Activated naive CD4-positive, alpha-beta T cell treated with anti-CD3 and anti-CD28 coated beads for 36 hours (primary cell): ENCODE measurements at regions not wholly inside any gene's neighbourhood (a gene's known extent, or its start where the extent isn't known, plus 50 kb on each side); places are given as distances from the start of the nearest gene placed in this dataset.
A peak's percentile ranks its signal among the peaks of the same experiment; 100 is the strongest.
"Not testable (repeated sequence)": the region's sequence is repeated elsewhere in the genome, so short reads cannot be mapped to it uniquely, and the experiment has no call there.

ENCODE experiments used
- CTCF ChIA-PET: fragments of 350-600 bp; sonication (Branson Sonifier 250); formaldehyde crosslinking; loops from one replicate; lab custom pipeline; 2021; ENCODE audit warnings: antibody characterized with exemption; lab: Charles Lee
- DNase-seq: peaks from one replicate; pipeline ENCODE4 v3.0.0-alpha.2; 2020
- H3K27ac Mint-ChIP-seq: one replicate; pipeline ENCODE4 v1.8.0; 2021; ENCODE audit warnings: mild to moderate bottlenecking, mixed read lengths
- H3K27me3 Mint-ChIP-seq: one replicate; pipeline ENCODE4 v1.8.0; 2021; ENCODE audit warnings: low read depth, mixed read lengths
- H3K36me3 Mint-ChIP-seq: one replicate; pipeline ENCODE4 v1.8.0; 2021; ENCODE audit warnings: low read depth, mixed read lengths
- H3K4me1 Mint-ChIP-seq: one replicate; pipeline ENCODE4 v1.8.0; 2021; ENCODE audit warnings: low read depth, mixed read lengths
- H3K4me3 Mint-ChIP-seq: one replicate; pipeline ENCODE4 v1.8.0; 2021; ENCODE audit warnings: mild to moderate bottlenecking, moderate library complexity, mixed read lengths
- H3K9me3 Mint-ChIP-seq: one replicate; pipeline ENCODE4 v1.8.0; 2021; ENCODE audit warnings: mixed read lengths
- intact Hi-C: fragments of 100-400 bp; cut with micrococcal nuclease; formaldehyde crosslinking; loops from one replicate; pipeline ENCODE4 v1.15.1; 2023

- CTCF ChIA-PET = no interaction called here
- no peaks in the 10 kb centered on the region for H3K36me3 Mint-ChIP-seq
Observed at GRCh38 chr9:31188496-31188895, 1195.9 kb upstream of the ACO1 start.

GRCh38 chr9:31210978-31211570, 1173.4 kb upstream of the ACO1 start:
- Mint-ChIP-seq H3K27ac (no peak overlapping the region), H3K4me3 (no peak overlapping the region), H3K9me3 (peaks cover 1% of the 10 kb centered on the region), H3K36me3 (no peaks in the 10 kb centered on the region), H3K27me3 (no peaks in the 10 kb centered on the region), H3K4me1 (peaks cover 23% of the 10 kb centered on the region)
- CTCF ChIA-PET = interaction anchor here (0.7 to 1.6 kb wide), 2 partner anchors 92 to 180 kb away, joined by 3 to 7 read pairs; no protein-coding TSS in a partner anchor
- DNase-seq = peak; percentile 7
- intact Hi-C loops = no loop called here

More at GRCh38 chr9:31188496-31188895, 1195.9 kb upstream of the ACO1 start:
- no peak for DNase-seq
- Mint-ChIP-seq H3K9me3 (no peaks in the 10 kb centered on the region), H3K4me3 (no peak overlapping the region), H3K4me1 (no peaks in the 10 kb centered on the region), H3K27me3 (no peaks in the 10 kb centered on the region), H3K27ac (no peak overlapping the region)
- intact Hi-C loops = no loop called here

GRCh38 chr9:31229976-31230375, 1154.5 kb upstream of the ACO1 start:
- H3K4me3 Mint-ChIP-seq, intact Hi-C loops, DNase-seq, H3K27me3 Mint-ChIP-seq, H3K27ac Mint-ChIP-seq, H3K4me1 Mint-ChIP-seq, CTCF ChIA-PET: not testable (repeated sequence)
- Mint-ChIP-seq H3K9me3 (peaks cover 25% of the 10 kb centered on the region), H3K36me3 (peaks cover 11% of the 10 kb centered on the region)

GRCh38 chr9:31232485-31232884, 1152.0 kb upstream of the ACO1 start:
- Mint-ChIP-seq H3K27me3 (no peaks in the 10 kb centered on the region), H3K9me3 (peaks cover 16% of the 10 kb centered on the region), H3K27ac (no peak overlapping the region), H3K4me3 (no peak overlapping the region), H3K36me3 (peaks cover 11% of the 10 kb centered on the region), H3K4me1 (peaks cover 14% of the 10 kb centered on the region)
- CTCF ChIA-PET = no interaction called here
- intact Hi-C loops = no loop called here
- DNase-seq = no peak

GRCh38 chr9:31236344-31236743, 1148.1 kb upstream of the ACO1 start:
- Mint-ChIP-seq H3K9me3 (no peaks in the 10 kb centered on the region), H3K4me1 (peaks cover 18% of the 10 kb centered on the region), H3K4me3 (no peak overlapping the region), H3K36me3 (no peaks in the 10 kb centered on the region), H3K27me3 (no peaks in the 10 kb centered on the region), H3K27ac (no peak overlapping the region)
- DNase-seq = no peak
- CTCF ChIA-PET = no interaction called here
- intact Hi-C loops = loop anchor here (1.0 kb wide), 1 partner anchor 36 kb away; no protein-coding TSS in a partner anchor

DNA sequence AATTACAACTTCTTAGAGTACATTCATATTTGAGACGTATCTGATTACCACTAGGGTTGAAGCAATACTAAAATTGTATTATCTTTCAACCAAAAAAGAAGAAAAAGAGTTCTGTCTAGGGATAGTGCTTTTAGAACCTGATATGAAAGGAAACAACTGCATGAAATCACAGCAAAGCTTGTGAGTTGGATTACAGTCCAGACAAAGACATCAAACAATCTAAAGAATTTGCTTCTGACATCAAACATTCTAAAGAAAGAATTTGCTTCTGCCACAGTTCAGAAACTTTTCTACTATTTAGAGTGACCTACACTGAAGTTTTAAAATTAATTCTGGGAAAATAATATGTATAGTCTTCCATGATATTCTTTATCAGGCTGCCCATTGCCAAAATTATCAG, 1141.1 kb upstream of the ACO1 start:
- no peaks in the 10 kb centered on the region for H3K9me3 Mint-ChIP-seq
- intact Hi-C loops = no loop called here
- H3K4me3 Mint-ChIP-seq = no peak overlapping the region
- H3K36me3 Mint-ChIP-seq = no peaks in the 10 kb centered on the region
- CTCF ChIA-PET = interaction anchor here (0.6 kb wide), 1 partner anchor 1183 kb away, joined by 3 read pairs; no protein-coding TSS in a partner anchor
- no peaks in the 10 kb centered on the region for H3K27me3 Mint-ChIP-seq
- DNase-seq = no peak
- H3K27ac Mint-ChIP-seq = no peak overlapping the region
- no peaks in the 10 kb centered on the region for H3K4me1 Mint-ChIP-seq

DNA sequence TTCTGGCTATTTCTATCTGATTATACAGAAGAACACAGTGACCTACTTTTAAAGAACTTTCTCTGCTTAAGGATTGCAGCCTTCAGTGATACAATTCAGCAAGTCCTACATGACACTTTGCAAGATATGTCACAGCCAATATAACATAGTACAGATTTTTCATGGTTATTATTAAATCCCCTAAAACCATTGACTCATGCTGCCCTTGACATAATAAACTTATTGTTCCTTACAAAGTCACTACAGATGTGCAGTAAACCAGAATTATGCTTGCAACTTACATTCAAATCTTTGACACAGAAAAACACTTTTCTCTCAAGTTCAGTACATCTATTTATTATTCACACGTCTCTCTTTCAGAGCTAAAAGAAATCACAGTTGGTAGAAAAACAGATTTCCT, 1136.3 kb upstream of the ACO1 start:
- Mint-ChIP-seq H3K9me3 (no peaks in the 10 kb centered on the region), H3K36me3 (no peaks in the 10 kb centered on the region), H3K4me3 (no peak overlapping the region), H3K4me1 (no peaks in the 10 kb centered on the region), H3K27ac (no peak overlapping the region), H3K27me3 (no peaks in the 10 kb centered on the region)
- intact Hi-C loops = no loop called here
- CTCF ChIA-PET = no interaction called here
- no peak for DNase-seq

DNA sequence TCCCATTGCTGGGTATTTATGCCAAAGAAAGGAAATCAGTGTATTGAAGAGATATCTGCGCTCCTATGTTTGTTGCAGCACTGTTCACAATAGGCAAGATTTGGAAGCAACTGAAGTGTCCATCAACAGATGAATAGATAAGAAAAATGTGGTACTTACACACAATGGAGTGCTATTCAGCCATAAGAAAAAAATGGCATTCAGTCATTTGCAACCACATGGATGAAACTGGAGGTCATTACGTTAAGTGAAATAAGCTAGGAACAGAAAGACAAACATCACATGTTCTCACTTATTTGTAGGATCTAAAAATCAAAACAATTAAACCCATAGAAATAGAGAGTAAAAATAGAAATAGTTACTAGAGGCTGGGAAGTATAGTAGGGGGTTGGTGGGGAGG, 1133.1 kb upstream of the ACO1 start:
- intact Hi-C loops = no loop called here
- no peaks in the 10 kb centered on the region for H3K4me1 Mint-ChIP-seq
- no peaks in the 10 kb centered on the region for H3K27me3 Mint-ChIP-seq
- peaks cover 3% of the 10 kb centered on the region for H3K9me3 Mint-ChIP-seq
- no peak for DNase-seq
- no peaks in the 10 kb centered on the region for H3K36me3 Mint-ChIP-seq
- CTCF ChIA-PET = no interaction called here
- H3K27ac Mint-ChIP-seq = no peak overlapping the region
- no peak overlapping the region for H3K4me3 Mint-ChIP-seq

DNA sequence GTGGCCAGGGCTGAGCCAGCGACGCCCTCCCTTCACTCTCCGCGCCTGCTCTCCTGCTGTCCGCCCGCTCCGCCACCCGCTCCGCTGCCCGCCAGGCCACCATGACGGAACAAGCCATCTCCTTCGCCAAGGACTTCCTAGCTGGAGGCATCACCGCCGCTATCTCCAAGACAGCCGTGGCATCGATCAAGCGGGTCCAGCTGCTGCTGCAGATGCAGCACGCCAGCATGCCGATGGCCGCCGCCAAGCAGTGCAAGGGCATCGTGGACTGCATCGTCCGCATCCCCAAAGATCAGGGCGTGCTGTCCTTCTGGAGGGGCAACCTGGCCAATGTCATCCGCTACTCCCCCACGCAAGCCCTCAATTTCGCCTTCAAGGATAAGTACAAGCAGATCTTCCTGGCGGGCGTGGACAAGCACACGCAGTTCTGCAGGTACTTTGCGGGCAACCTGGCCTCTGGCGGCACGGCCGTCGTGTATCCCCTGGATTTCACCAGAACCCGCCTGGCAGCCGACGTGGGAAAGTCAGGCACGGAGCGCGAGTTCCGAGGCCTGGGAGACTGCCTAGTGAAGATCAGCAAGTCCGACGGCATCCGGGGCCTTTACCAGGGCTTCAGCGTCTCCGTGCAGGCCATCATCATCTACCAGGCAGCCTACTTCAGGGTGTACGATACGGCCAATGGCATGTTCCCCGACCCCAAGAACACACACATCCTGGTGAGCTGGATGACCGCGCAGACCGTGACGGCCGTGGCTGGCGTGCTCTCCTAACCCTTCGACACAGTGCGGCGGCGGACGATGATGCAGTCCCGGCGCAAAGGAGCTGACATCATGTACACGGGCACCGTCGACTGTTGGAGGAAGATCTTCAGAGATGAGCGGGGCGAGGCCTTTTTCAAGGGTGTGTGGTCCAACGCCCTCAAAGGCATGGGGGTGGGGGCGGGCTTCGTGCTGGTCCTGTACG, 1130.4 kb upstream of the ACO1 start:
- DNase-seq = no peak
- peaks cover 6% of the 10 kb centered on the region for H3K4me1 Mint-ChIP-seq
- no peak overlapping the region for H3K27ac Mint-ChIP-seq
- intact Hi-C loops = no loop called here
- H3K27me3 Mint-ChIP-seq = no peaks in the 10 kb centered on the region
- CTCF ChIA-PET = no interaction called here
- H3K9me3 Mint-ChIP-seq = peaks cover 3% of the 10 kb centered on the region
- no peaks in the 10 kb centered on the region for H3K36me3 Mint-ChIP-seq
- no peak overlapping the region for H3K4me3 Mint-ChIP-seq

GRCh38 chr9:31255211-31255610, 1129.2 kb upstream of the ACO1 start:
- Mint-ChIP-seq H3K4me1 (peaks cover 12% of the 10 kb centered on the region), H3K9me3 (peaks cover 3% of the 10 kb centered on the region), H3K36me3 (no peaks in the 10 kb centered on the region), H3K4me3 (no peak overlapping the region), H3K27me3 (no peaks in the 10 kb centered on the region), H3K27ac (no peak overlapping the region)
- CTCF ChIA-PET = no interaction called here
- no peak for DNase-seq
- intact Hi-C loops = no loop called here

GRCh38 chr9:31259824-31260223, 1124.6 kb upstream of the ACO1 start:
- no peaks in the 10 kb centered on the region for H3K27me3 Mint-ChIP-seq
- H3K36me3 Mint-ChIP-seq = no peaks in the 10 kb centered on the region
- CTCF ChIA-PET = no interaction called here
- intact Hi-C loops = loop anchor here (1.0 to 5.0 kb wide), 3 partner anchors 12 to 77 kb away; no protein-coding TSS in a partner anchor
- peak; percentile 25 for DNase-seq
- H3K4me1 Mint-ChIP-seq = peaks cover 18% of the 10 kb centered on the region
- no peaks in the 10 kb centered on the region for H3K9me3 Mint-ChIP-seq
- H3K4me3 Mint-ChIP-seq = peak overlapping the region; percentile 17
- peak overlapping the region; percentile 71 for H3K27ac Mint-ChIP-seq

- Mint-ChIP-seq H3K4me1 (peaks cover 13% of the 10 kb centered on the region), H3K9me3 (no peaks in the 10 kb centered on the region), H3K4me3 (no peak overlapping the region), H3K27me3 (no peaks in the 10 kb centered on the region), H3K36me3 (no peaks in the 10 kb centered on the region), H3K27ac (no peak overlapping the region)
- intact Hi-C loops = loop anchor here (1.0 to 2.0 kb wide), 5 partner anchors 12 to 119 kb away; no protein-coding TSS in a partner anchor
- CTCF ChIA-PET = interaction anchor here (1.1 kb wide), 1 partner anchor 11 kb away, joined by 4 read pairs; no protein-coding TSS in a partner anchor
- peak; percentile 71 for DNase-seq
Observed at GRCh38 chr9:31272456-31273295, 1111.8 kb upstream of the ACO1 start.
